K562 (cell line): ENCODE measurements at regions not wholly inside any gene's neighbourhood (a gene's known extent, or its start where the extent isn't known, plus 50 kb on each side); places are given as distances from the start of the nearest gene placed in this dataset.

ENCODE experiments used
- ATAC-seq: fragments of 200-7000 bp; cut with Tn5 transposase; 3 replicates; pipeline ENCODE4 v1.9.1; 2020; ENCODE audit warnings: moderate library complexity
- BruUV-seq: library from RNA; stranded (reverse); fragments of 400-500 nt; replicated peaks from 2 replicates; lab custom pipeline; 2021; lab: Mats Ljungman, UMichigan
- CTCF ChIA-PET: fragments of 300-600 bp; formaldehyde crosslinking; extraction: SDS; loops from one replicate; lab custom pipeline; 2021; ENCODE audit warnings: low intra/inter-chr PET ratio; lab: Yijun Ruan, JAX
- POLR2A ChIA-PET: fragments of 300-600, 350-650 bp; sonication (Branson Sonifier 250); formaldehyde crosslinking; extraction: SDS; loops from one replicate; lab custom pipeline; 2021; ENCODE audit warnings: antibody characterized with exemption, inconsistent platforms; lab: Yijun Ruan, JAX
- DNase-seq, 4 experiments: peaks; one replicate each; pipeline versions ENCODE4 v3.0.0 to v3.0.0-alpha.2; 2011 to 2018; ENCODE audit warnings: low spot score in 3 of 4, mixed read lengths in 3 of 4; ENCODE audit errors: extremely low read depth in 1 of 4
- FAIRE-seq: peaks from 2 replicates; lab custom pipeline; 2011; peaks lifted over from hg19 to GRCh38; lab: Jason Lieb, UNC
- H2AFZ ChIP-seq: 2 replicates; pipeline ENCODE4 v1.6.0; 2011; ENCODE audit warnings: low read depth, low read length, control low read depth, inconsistent platforms
- H3K27ac ChIP-seq: fragments of 200-600 bp; 3 replicates; pipeline ENCODE4 v1.8.0; 2011; ENCODE audit warnings: low read depth, mild to moderate bottlenecking, control low read depth, inconsistent platforms, low read length, moderate library complexity, mixed read lengths; ENCODE audit errors: extremely low read depth
- H3K27me3 ChIP-seq, 2 experiments: fragments of 300-600 bp in 1 of 2; 2 replicates in 1 of 2; 3 replicates in 1 of 2; pipeline versions ENCODE4 v1.6.0 to v1.8.0; 2011; ENCODE audit warnings: inconsistent platforms in 2 of 2, low read length in 2 of 2, mild to moderate bottlenecking in 1 of 2, mixed read lengths in 1 of 2, moderate library complexity in 1 of 2; ENCODE audit not compliant: control insufficient read depth in 2 of 2, insufficient read depth in 2 of 2
- H3K36me3 ChIP-seq: fragments of 300-600 bp; 3 replicates; pipeline ENCODE4 v1.8.0; 2011; ENCODE audit warnings: mild to moderate bottlenecking, low read length, inconsistent platforms; ENCODE audit not compliant: control insufficient read depth, insufficient read depth
- H3K4me1 ChIP-seq, 2 experiments: fragments of 200-600 bp in 1 of 2; replicated peaks in 1 of 2; 2 replicates in 1 of 2; 3 replicates in 1 of 2; pipeline versions ENCODE4 v1.5.1 to v1.8.0; 2011; ENCODE audit warnings: inconsistent platforms in 2 of 2, low read length in 2 of 2, mild to moderate bottlenecking in 1 of 2, mixed read lengths in 1 of 2, moderate library complexity in 1 of 2; ENCODE audit not compliant: control insufficient read depth in 2 of 2, insufficient read depth in 2 of 2
- H3K4me2 ChIP-seq: 2 replicates; pipeline ENCODE4 v1.6.1; 2011; ENCODE audit warnings: low read length, control low read depth, inconsistent platforms, mixed read lengths; ENCODE audit not compliant: insufficient read depth
- H3K4me3 ChIP-seq: fragments of 200-600 bp; sonication (generic), shearing (Covaris generic); 2 replicates; pipeline ENCODE4 v1.5.1; 2016; ENCODE audit warnings: control low read depth, inconsistent platforms
- H3K79me2 ChIP-seq: fragments of 200-600 bp; 3 replicates; pipeline ENCODE4 v1.8.0; 2011; ENCODE audit warnings: low read length, inconsistent platforms; ENCODE audit not compliant: control insufficient read depth, insufficient read depth
- H3K9ac ChIP-seq, 2 experiments: 2 replicates each; pipeline versions ENCODE4 v1.6.0 to v1.6.1; 2011; ENCODE audit warnings: low read depth in 2 of 2, low read length in 2 of 2, control low read depth in 1 of 2, inconsistent platforms in 1 of 2, mild to moderate bottlenecking in 1 of 2, mixed read lengths in 1 of 2; ENCODE audit not compliant: insufficient read depth in 1 of 2
- H3K9me1 ChIP-seq: one replicate; pipeline ENCODE4 v1.6.0; 2011; ENCODE audit warnings: inconsistent platforms, mild to moderate bottlenecking, low read length, moderate library complexity; ENCODE audit not compliant: control insufficient read depth, insufficient read depth
- H3K9me3 ChIP-seq: replicated peaks from 2 replicates; pipeline ENCODE4 v1.5.1; 2011; ENCODE audit warnings: low read depth, low read length, inconsistent platforms; ENCODE audit not compliant: control insufficient read depth, insufficient read depth
- H4K20me1 ChIP-seq: replicated peaks from 2 replicates; pipeline ENCODE4 v1.6.1; 2011; ENCODE audit warnings: low read length, inconsistent platforms, mixed read lengths; ENCODE audit not compliant: control insufficient read depth, insufficient read depth
- DDX20 ChIP-seq: fragments of 450-650 bp; IDR thresholded peaks from 2 replicates; pipeline ENCODE4 v1.6.1; 2016; ENCODE audit warnings: missing genetic modification characterization, low read depth, mild to moderate bottlenecking, missing compliant biosample characterization, moderate library complexity
- MECOM ChIP-seq: fragments of 250-450 bp; sonication (Bioruptor Pico); IDR thresholded peaks from 2 replicates; pipeline ENCODE4 v1.8.0; 2022; ENCODE audit warnings: inconsistent platforms
- MTA2 ChIP-seq: fragments of 450-650 bp; IDR thresholded peaks from 2 replicates; pipeline ENCODE4 v1.6.1; 2016; ENCODE audit warnings: low read depth
- NONO ChIP-seq, 2 experiments: fragments of 200-400 bp in 1 of 2; fragments of 450-650 bp in 1 of 2; formaldehyde crosslinking in 1 of 2; IDR thresholded peaks; 2 replicates each; pipeline ENCODE4 v1.6.1; 2017; ENCODE audit warnings: low read depth in 2 of 2, mild to moderate bottlenecking in 2 of 2, moderate library complexity in 2 of 2, low read length in 1 of 2
- PRMT5 ChIP-seq: sonication (generic); formaldehyde crosslinking; IDR thresholded peaks from 2 replicates; pipeline ENCODE4 v1.5.0; 2020; ENCODE audit warnings: missing genetic modification reagents
- PTTG1 ChIP-seq: fragments of 450-650 bp; IDR thresholded peaks from 2 replicates; pipeline ENCODE4 v1.6.1; 2016; ENCODE audit warnings: low read depth, mild to moderate bottlenecking, missing genetic modification characterization, missing compliant biosample characterization
- RFX1 ChIP-seq: fragments of 450-650 bp; IDR thresholded peaks from 2 replicates; pipeline ENCODE4 v1.6.1; 2016; ENCODE audit warnings: mild to moderate bottlenecking, moderate library complexity
- ZNF589 ChIP-seq: fragments of 200-800 bp; sonication (Bioruptor generic); IDR thresholded peaks from 2 replicates; pipeline ENCODE4 v1.6.1; 2016; ENCODE audit warnings: low read depth, missing genetic modification characterization, missing compliant biosample characterization
- WGBS: fragments of 100-300 bp; shearing (Covaris generic); methylation state at CpG from one replicate; pipeline ENCODE4 v1.1.6; 2016; ENCODE audit warnings: low coverage, mixed read lengths; ENCODE audit not compliant: insufficient coverage; ENCODE audit errors: missing lambda C conversion rate; 5-methylcytosine and 5-hydroxymethylcytosine counted together
- in situ Hi-C: fragments of 300-500 bp; cut with MboI; formaldehyde crosslinking; loops from 4 replicates; pipeline ENCODE4 v1.15.0; 2018; ENCODE audit warnings: inconsistent platforms, mixed read lengths
- intact Hi-C: fragments of 100-400 bp; cut with micrococcal nuclease; formaldehyde crosslinking; loops from 2 replicates; pipeline ENCODE4 v1.14.2; 2022
- TF ChIP-seq, protein P1 (sequence below): sonication (generic); formaldehyde crosslinking; IDR thresholded peaks from 2 replicates; pipeline ENCODE4 v1.8.0; 2023; ENCODE audit warnings: missing genetic modification reagents, mild to moderate bottlenecking, borderline replicate concordance
- TF ChIP-seq, protein P2 (sequence below): IDR thresholded peaks from 3 replicates; pipeline ENCODE4 v1.6.1; 2011; ENCODE audit warnings: borderline replicate concordance, mild to moderate bottlenecking; ENCODE audit not compliant: insufficient read length, insufficient read depth
- TF ChIP-seq, protein P3 (sequence below): fragments of 250-450 bp; sonication (Bioruptor Pico); IDR thresholded peaks from 2 replicates; pipeline ENCODE4 v1.4.0; 2020; ENCODE audit warnings: mild to moderate bottlenecking, moderate library complexity
- TF ChIP-seq, protein P4 (sequence below): sonication (generic); formaldehyde crosslinking; IDR thresholded peaks from 2 replicates; pipeline ENCODE4 v1.5.0; 2020; ENCODE audit warnings: missing genetic modification reagents

- in situ Hi-C loops (no loop called here), intact Hi-C loops (no loop called here)
- DNase-seq = no peak
- no peak for ATAC-seq
- Histone ChIP-seq H3K4me1 (no peaks in the 10 kb centered on the region), H3K27ac (no peak overlapping the region), H3K9me1 (no peaks in the 10 kb centered on the region), H3K36me3 (no peaks in the 10 kb centered on the region), H3K4me3 (no peak overlapping the region), H3K27me3 (no peaks in the 10 kb centered on the region), H3K79me2 (no peaks in the 10 kb centered on the region), H3K9me3 (no peaks in the 10 kb centered on the region), H2AFZ (no peak overlapping the region), H3K4me2 (no peak overlapping the region), H4K20me1 (no peaks in the 10 kb centered on the region), H3K9ac (no peak overlapping the region)
- WGBS = 1% methylated on average over 8 of the region's 8 CpGs
- no TSS peak for BruUV-seq
- ChIA-PET CTCF (no interaction called here), POLR2A (no interaction called here)
- no peak for FAIRE-seq
- TF ChIP-seq, protein P1, sequence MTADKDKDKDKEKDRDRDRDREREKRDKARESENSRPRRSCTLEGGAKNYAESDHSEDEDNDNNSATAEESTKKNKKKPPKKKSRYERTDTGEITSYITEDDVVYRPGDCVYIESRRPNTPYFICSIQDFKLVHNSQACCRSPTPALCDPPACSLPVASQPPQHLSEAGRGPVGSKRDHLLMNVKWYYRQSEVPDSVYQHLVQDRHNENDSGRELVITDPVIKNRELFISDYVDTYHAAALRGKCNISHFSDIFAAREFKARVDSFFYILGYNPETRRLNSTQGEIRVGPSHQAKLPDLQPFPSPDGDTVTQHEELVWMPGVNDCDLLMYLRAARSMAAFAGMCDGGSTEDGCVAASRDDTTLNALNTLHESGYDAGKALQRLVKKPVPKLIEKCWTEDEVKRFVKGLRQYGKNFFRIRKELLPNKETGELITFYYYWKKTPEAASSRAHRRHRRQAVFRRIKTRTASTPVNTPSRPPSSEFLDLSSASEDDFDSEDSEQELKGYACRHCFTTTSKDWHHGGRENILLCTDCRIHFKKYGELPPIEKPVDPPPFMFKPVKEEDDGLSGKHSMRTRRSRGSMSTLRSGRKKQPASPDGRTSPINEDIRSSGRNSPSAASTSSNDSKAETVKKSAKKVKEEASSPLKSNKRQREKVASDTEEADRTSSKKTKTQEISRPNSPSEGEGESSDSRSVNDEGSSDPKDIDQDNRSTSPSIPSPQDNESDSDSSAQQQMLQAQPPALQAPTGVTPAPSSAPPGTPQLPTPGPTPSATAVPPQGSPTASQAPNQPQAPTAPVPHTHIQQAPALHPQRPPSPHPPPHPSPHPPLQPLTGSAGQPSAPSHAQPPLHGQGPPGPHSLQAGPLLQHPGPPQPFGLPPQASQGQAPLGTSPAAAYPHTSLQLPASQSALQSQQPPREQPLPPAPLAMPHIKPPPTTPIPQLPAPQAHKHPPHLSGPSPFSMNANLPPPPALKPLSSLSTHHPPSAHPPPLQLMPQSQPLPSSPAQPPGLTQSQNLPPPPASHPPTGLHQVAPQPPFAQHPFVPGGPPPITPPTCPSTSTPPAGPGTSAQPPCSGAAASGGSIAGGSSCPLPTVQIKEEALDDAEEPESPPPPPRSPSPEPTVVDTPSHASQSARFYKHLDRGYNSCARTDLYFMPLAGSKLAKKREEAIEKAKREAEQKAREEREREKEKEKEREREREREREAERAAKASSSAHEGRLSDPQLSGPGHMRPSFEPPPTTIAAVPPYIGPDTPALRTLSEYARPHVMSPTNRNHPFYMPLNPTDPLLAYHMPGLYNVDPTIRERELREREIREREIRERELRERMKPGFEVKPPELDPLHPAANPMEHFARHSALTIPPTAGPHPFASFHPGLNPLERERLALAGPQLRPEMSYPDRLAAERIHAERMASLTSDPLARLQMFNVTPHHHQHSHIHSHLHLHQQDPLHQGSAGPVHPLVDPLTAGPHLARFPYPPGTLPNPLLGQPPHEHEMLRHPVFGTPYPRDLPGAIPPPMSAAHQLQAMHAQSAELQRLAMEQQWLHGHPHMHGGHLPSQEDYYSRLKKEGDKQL (CRISPR knock-in tag) = no peak
- TF ChIP-seq, protein P2, sequence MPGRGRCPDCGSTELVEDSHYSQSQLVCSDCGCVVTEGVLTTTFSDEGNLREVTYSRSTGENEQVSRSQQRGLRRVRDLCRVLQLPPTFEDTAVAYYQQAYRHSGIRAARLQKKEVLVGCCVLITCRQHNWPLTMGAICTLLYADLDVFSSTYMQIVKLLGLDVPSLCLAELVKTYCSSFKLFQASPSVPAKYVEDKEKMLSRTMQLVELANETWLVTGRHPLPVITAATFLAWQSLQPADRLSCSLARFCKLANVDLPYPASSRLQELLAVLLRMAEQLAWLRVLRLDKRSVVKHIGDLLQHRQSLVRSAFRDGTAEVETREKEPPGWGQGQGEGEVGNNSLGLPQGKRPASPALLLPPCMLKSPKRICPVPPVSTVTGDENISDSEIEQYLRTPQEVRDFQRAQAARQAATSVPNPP = no peak
- TF ChIP-seq ZNF589 (CRISPR knock-in tag) (no peak), NONO (IDR thresholded peaks at IDR 0.05; ENCODE audit: low read depth in 2 of 2, low read length in 1 of 2) (no peak), MECOM (CRISPR knock-in tag) (no peak), PRMT5 (no peak), DDX20 (tag) (no peak), RFX1 (no peak), PTTG1 (tag) (no peak), MTA2 (no peak)
- TF ChIP-seq, protein P3, sequence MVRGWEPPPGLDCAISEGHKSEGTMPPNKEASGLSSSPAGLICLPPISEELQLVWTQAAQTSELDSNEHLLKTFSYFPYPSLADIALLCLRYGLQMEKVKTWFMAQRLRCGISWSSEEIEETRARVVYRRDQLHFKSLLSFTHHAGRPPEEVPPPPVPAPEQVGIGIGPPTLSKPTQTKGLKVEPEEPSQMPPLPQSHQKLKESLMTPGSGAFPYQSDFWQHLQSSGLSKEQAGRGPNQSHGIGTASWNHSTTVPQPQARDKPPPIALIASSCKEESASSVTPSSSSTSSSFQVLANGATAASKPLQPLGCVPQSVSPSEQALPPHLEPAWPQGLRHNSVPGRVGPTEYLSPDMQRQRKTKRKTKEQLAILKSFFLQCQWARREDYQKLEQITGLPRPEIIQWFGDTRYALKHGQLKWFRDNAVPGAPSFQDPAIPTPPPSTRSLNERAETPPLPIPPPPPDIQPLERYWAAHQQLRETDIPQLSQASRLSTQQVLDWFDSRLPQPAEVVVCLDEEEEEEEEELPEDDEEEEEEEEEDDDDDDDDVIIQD (CRISPR knock-in tag) = no peak
- TF ChIP-seq, protein P4, sequence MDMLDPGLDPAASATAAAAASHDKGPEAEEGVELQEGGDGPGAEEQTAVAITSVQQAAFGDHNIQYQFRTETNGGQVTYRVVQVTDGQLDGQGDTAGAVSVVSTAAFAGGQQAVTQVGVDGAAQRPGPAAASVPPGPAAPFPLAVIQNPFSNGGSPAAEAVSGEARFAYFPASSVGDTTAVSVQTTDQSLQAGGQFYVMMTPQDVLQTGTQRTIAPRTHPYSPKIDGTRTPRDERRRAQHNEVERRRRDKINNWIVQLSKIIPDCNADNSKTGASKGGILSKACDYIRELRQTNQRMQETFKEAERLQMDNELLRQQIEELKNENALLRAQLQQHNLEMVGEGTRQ = no peak
These were observed 285.8 kb upstream of the SP4 start for GRCh38 chr7:21142081-21142480.
